Stomach (tissue), 4 donors: ENCODE measurements at regions not wholly inside any gene's neighbourhood (a gene's known extent, or its start where the extent isn't known, plus 50 kb on each side); places are given as distances from the start of the nearest gene placed in this dataset.

Experiments used
- POLR2A ChIP-seq, 4 donors: fragments of 450-650 bp; IDR thresholded peaks; one replicate each; pipeline ENCODE4 v1.6.1; 2016; ENCODE audit warnings: antibody characterized with exemption in 4 of 4, control low read depth in 2 of 4, mild to moderate bottlenecking in 1 of 4, moderate library complexity in 1 of 4
- POLR2AphosphoS5 ChIP-seq, 3 donors: sonication (generic); formaldehyde crosslinking; IDR thresholded peaks; one replicate each; pipeline ENCODE4 v1.6.1; 2016; ENCODE audit warnings: antibody characterized with exemption in 3 of 3
- TF ChIP-seq, protein P1 (sequence below), 7 experiments: fragments of 450-650 bp in 4 of 7; fragments of 200-600 bp in 3 of 7; sonication (generic) in 3 of 7; IDR thresholded peaks; one replicate each; pipeline ENCODE4 v1.5.1; 2016 to 2019; ENCODE audit warnings: antibody characterized with exemption in 7 of 7, control low read depth in 2 of 7, mild to moderate bottlenecking in 1 of 7

- TF ChIP-seq, protein P1, sequence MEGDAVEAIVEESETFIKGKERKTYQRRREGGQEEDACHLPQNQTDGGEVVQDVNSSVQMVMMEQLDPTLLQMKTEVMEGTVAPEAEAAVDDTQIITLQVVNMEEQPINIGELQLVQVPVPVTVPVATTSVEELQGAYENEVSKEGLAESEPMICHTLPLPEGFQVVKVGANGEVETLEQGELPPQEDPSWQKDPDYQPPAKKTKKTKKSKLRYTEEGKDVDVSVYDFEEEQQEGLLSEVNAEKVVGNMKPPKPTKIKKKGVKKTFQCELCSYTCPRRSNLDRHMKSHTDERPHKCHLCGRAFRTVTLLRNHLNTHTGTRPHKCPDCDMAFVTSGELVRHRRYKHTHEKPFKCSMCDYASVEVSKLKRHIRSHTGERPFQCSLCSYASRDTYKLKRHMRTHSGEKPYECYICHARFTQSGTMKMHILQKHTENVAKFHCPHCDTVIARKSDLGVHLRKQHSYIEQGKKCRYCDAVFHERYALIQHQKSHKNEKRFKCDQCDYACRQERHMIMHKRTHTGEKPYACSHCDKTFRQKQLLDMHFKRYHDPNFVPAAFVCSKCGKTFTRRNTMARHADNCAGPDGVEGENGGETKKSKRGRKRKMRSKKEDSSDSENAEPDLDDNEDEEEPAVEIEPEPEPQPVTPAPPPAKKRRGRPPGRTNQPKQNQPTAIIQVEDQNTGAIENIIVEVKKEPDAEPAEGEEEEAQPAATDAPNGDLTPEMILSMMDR (IDR thresholded peaks at IDR 0.05): no peak
- TF ChIP-seq POLR2A (IDR thresholded peaks at IDR 0.05): no peak
- TF ChIP-seq POLR2AphosphoS5 (IDR thresholded peaks at IDR 0.05): no peak
These were observed 1741.5 kb downstream of the PCDH9 start for GRCh38 chr13:65488606-65489005.
